ENCODE measurements at regions not wholly inside any gene's neighbourhood (a gene's known extent, or its start where the extent isn't known, plus 50 kb on each side); places are given as distances from the start of the nearest gene placed in this dataset.

DNA sequence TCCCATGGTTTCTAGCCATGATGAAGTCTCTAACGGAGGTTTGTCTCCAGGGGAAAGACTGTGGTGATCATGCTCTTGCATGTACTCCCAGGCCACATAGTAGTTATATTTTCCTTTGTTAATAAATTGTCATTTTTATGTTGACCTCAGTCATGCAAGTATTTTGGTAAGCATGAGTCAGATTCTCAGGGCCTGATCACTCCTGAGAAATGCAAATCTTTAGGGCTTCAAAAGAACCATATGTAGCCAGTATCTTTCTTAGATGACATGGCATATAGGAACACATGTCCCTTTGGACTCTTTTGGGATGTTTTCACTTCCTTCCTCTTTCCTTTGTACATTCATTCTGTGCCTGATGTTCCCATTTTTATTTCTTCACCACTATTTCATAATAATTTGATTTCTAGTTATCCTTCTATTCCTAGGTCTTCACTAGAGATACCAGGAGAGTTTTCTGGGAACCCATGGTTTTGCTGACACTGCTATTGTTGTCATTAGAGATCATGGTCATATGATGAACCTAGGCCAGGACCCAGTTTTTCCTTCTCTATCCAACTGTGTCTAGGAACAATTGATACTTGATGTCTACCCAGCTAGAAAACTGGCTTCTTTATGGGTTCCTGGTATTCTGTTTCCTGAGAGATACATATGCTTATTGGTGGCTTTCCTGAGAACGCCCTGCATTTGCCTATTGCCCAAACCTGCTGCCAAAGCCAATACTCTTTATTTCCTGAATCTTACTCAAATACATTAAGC lies 248.1 kb upstream of the NREP start:
- no peak for TF ChIP-seq CTCF (conservative IDR thresholded peaks at IDR 0.05 in 1 of 2, IDR thresholded peaks at IDR 0.05 in 1 of 2; ENCODE audit: extremely low read depth in 1 of 2, insufficient read depth in 1 of 2, low read depth in 1 of 2, low read length in 2 of 2)
- no peak for TF ChIP-seq EZH2 (IDR thresholded peaks at IDR 0.05; ENCODE audit: borderline replicate concordance, low read length)
